Gastrocnemius medialis (tissue), 4 donors: ENCODE measurements at regions not wholly inside any gene's neighbourhood (a gene's known extent, or its start where the extent isn't known, plus 50 kb on each side); places are given as distances from the start of the nearest gene placed in this dataset.

Source experiments
- ATAC-seq, 2 donors: fragments of 150-250 bp; one replicate each; pipeline ENCODE4 v1.9.1; 2016
- DNase-seq, 2 donors: peaks; one replicate each; pipeline ENCODE4 v3.0.0-alpha.2; 2019
- H3K27ac ChIP-seq, 4 donors: fragments of 200-600 bp; sonication (generic); 1 replicate in 1 of 4; 2 replicates in 3 of 4; pipeline ENCODE4 v1.5.1; 2016 to 2018; ENCODE audit warnings: mild to moderate bottlenecking in 2 of 4, moderate library complexity in 1 of 4
- H3K27me3 ChIP-seq, 3 donors: fragments of 200-600 bp; sonication (generic) in 2 of 3; 1 replicate in 1 of 3; 2 replicates in 2 of 3; pipeline versions ENCODE4 v1.5.1 to v1.6.0; 2016 to 2019; ENCODE audit warnings: mild to moderate bottlenecking in 1 of 3, moderate library complexity in 1 of 3
- H3K36me3 ChIP-seq, 2 donors: fragments of 200-600 bp; sonication (generic) in 1 of 2; one replicate each; pipeline ENCODE4 v1.5.1; 2017 to 2018
- H3K4me1 ChIP-seq, 2 donors: fragments of 200-600 bp; sonication (generic) in 1 of 2; one replicate each; pipeline ENCODE4 v1.5.1; 2016 to 2017; ENCODE audit warnings: mild to moderate bottlenecking in 2 of 2
- H3K4me3 ChIP-seq, 4 donors: fragments of 200-600 bp; sonication (generic) in 3 of 4; 1 replicate in 1 of 4; 2 replicates in 3 of 4; pipeline ENCODE4 v1.5.1; 2016 to 2019; ENCODE audit warnings: mild to moderate bottlenecking in 2 of 4
- H3K9me3 ChIP-seq, 3 donors: fragments of 200-600 bp; sonication (generic) in 2 of 3; 1 replicate in 1 of 3; 2 replicates in 2 of 3; pipeline ENCODE4 v1.5.1; 2016 to 2019
- CTCF ChIP-seq, 5 experiments: fragments of 450-650 bp in 3 of 5; fragments of 200-600 bp in 2 of 5; sonication (generic) in 2 of 5; IDR thresholded peaks in 4 of 5; conservative IDR thresholded peaks in 1 of 5; 1 replicate in 4 of 5; 2 replicates in 1 of 5; pipeline ENCODE4 v1.5.1; 2016 to 2019; ENCODE audit warnings: antibody characterized with exemption in 5 of 5, mild to moderate bottlenecking in 3 of 5, moderate library complexity in 3 of 5
- POLR2A ChIP-seq, 2 donors: fragments of 450-650 bp; IDR thresholded peaks; one replicate each; pipeline ENCODE4 v1.6.1; 2017; ENCODE audit warnings: antibody characterized with exemption in 2 of 2, mild to moderate bottlenecking in 2 of 2, moderate library complexity in 2 of 2
- in situ Hi-C, 4 donors: fragments of 200-750 bp; cut with MboI; loops; one replicate each; pipeline versions ENCODE4 v1.15.0 to v1.8.0; 2017; ENCODE audit warnings: low sequenced_read_pairs in 4 of 4
- intact Hi-C: fragments of 100-400 bp; cut with DNase I; formaldehyde crosslinking; loops from one replicate; pipeline ENCODE4 v1.15.1; 2023; ENCODE audit warnings: low total_unique reads

- ATAC-seq: no peak
Observed at GRCh38 chr11:127390465-127390864, 389.9 kb upstream of the KIRREL3 start.

GRCh38 chr11:127385071-127385470 is 384.5 kb upstream of the KIRREL3 start:
- H3K9me3 ChIP-seq: no peaks in the 10 kb centered on the region
- DNase-seq: no peak
- no peaks in the 10 kb centered on the region for H3K4me1 ChIP-seq
- H3K27ac ChIP-seq: no peak overlapping the region
- H3K36me3 ChIP-seq: no peaks in the 10 kb centered on the region
- H3K4me3 ChIP-seq: no peak overlapping the region
- in situ Hi-C loops (no loop called here), intact Hi-C loops (no loop called here)
- TF ChIP-seq POLR2A (IDR thresholded peaks at IDR 0.05) (no peak), CTCF (IDR thresholded peaks at IDR 0.05 in 4 of 5, conservative IDR thresholded peaks at IDR 0.05 in 1 of 5) (no peak)
- ATAC-seq: no peak
- no peaks in the 10 kb centered on the region for H3K27me3 ChIP-seq

More at GRCh38 chr11:127390465-127390864, 389.9 kb upstream of the KIRREL3 start:
- Histone ChIP-seq H3K9me3 (no peaks in the 10 kb centered on the region), H3K4me3 (no peak overlapping the region), H3K27ac (no peak overlapping the region), H3K36me3 (no peaks in the 10 kb centered on the region), H3K4me1 (no peaks in the 10 kb centered on the region), H3K27me3 (no peaks in the 10 kb centered on the region)
- DNase-seq: no peak
- TF ChIP-seq CTCF (IDR thresholded peaks at IDR 0.05 in 4 of 5, conservative IDR thresholded peaks at IDR 0.05 in 1 of 5) (no peak), POLR2A (IDR thresholded peaks at IDR 0.05) (no peak)
- in situ Hi-C loops (no loop called here), intact Hi-C loops (no loop called here)

- no peaks in the 10 kb centered on the region for H3K4me1 ChIP-seq
- H3K9me3 ChIP-seq: no peaks in the 10 kb centered on the region
- H3K36me3 ChIP-seq: no peaks in the 10 kb centered on the region
- ATAC-seq (no peak), DNase-seq (no peak)
- H3K27me3 ChIP-seq: no peaks in the 10 kb centered on the region
- H3K4me3 ChIP-seq: no peak overlapping the region
- in situ Hi-C loops (no loop called here), intact Hi-C loops (no loop called here)
- TF ChIP-seq CTCF (IDR thresholded peaks at IDR 0.05 in 4 of 5, conservative IDR thresholded peaks at IDR 0.05 in 1 of 5): no peak
- TF ChIP-seq POLR2A (IDR thresholded peaks at IDR 0.05): no peak
- H3K27ac ChIP-seq: no peak overlapping the region
Observed at GRCh38 chr11:127383026-127383425, 382.5 kb upstream of the KIRREL3 start.

- intact Hi-C loops (no loop called here), in situ Hi-C loops (no loop called here)
- ATAC-seq: no peak
- Histone ChIP-seq H3K36me3 (no peaks in the 10 kb centered on the region), H3K4me1 (no peaks in the 10 kb centered on the region), H3K4me3 (no peak overlapping the region), H3K27me3 (no peaks in the 10 kb centered on the region), H3K9me3 (no peaks in the 10 kb centered on the region), H3K27ac (no peak overlapping the region)
- no peak for TF ChIP-seq CTCF (IDR thresholded peaks at IDR 0.05 in 4 of 5, conservative IDR thresholded peaks at IDR 0.05 in 1 of 5)
- TF ChIP-seq POLR2A (IDR thresholded peaks at IDR 0.05): no peak
- DNase-seq: no peak
Observed at GRCh38 chr11:127381247-127381646, 380.7 kb upstream of the KIRREL3 start.

GRCh38 chr11:127379686-127380085 is 379.1 kb upstream of the KIRREL3 start:
- TF ChIP-seq CTCF (IDR thresholded peaks at IDR 0.05 in 4 of 5, conservative IDR thresholded peaks at IDR 0.05 in 1 of 5) (no peak), POLR2A (IDR thresholded peaks at IDR 0.05) (no peak)
- H3K36me3 ChIP-seq: no peaks in the 10 kb centered on the region
- no peak overlapping the region for H3K4me3 ChIP-seq
- H3K9me3 ChIP-seq: no peaks in the 10 kb centered on the region
- no peak for DNase-seq
- no peak overlapping the region for H3K27ac ChIP-seq
- ATAC-seq: no peak
- H3K27me3 ChIP-seq: no peaks in the 10 kb centered on the region
- intact Hi-C loops: no loop called here
- in situ Hi-C loops: no loop called here
- H3K4me1 ChIP-seq: no peaks in the 10 kb centered on the region
